Panc1 (cell line): ENCODE measurements at regions not wholly inside any gene's neighbourhood (a gene's known extent, or its start where the extent isn't known, plus 50 kb on each side); places are given as distances from the start of the nearest gene placed in this dataset.

Experiments used
- ATAC-seq: fragments of 200-7000 bp; cut with Tn5 transposase; 2 replicates; pipeline ENCODE4 v1.9.1; 2020; ENCODE audit warnings: mild to moderate bottlenecking, moderate library complexity
- BruUV-seq: library from RNA; stranded (reverse); fragments of 400-500 nt; replicated peaks from 2 replicates; lab custom pipeline; 2021; lab: Mats Ljungman, UMichigan
- CTCF ChIA-PET: fragments of 300-600 bp; sonication (Branson Sonifier 250); formaldehyde crosslinking; loops from one replicate; lab custom pipeline; 2022; ENCODE audit warnings: antibody characterized with exemption; lab: Charles Lee
- POLR2A ChIA-PET: fragments of 300-600 bp; sonication (Branson Sonifier 250); formaldehyde crosslinking; loops from one replicate; lab custom pipeline; 2022; ENCODE audit warnings: antibody characterized with exemption; lab: Charles Lee
- DNase-seq: peaks from one replicate; pipeline ENCODE4 v3.0.0-alpha.2; 2010; ENCODE audit warnings: low read depth, low spot score
- H3K27ac ChIP-seq: 2 replicates; pipeline ENCODE4 v1.5.1; 2011; ENCODE audit warnings: mild to moderate bottlenecking, low read length, inconsistent platforms
- H3K27me3 ChIP-seq: fragments of 200-500 bp; sonication (Bioruptor generic); 2 replicates; pipeline ENCODE4 v1.6.0; 2014; ENCODE audit warnings: low read length, inconsistent platforms; ENCODE audit not compliant: control insufficient read depth, insufficient read depth
- H3K36me3 ChIP-seq: fragments of 200-500 bp; sonication (Bioruptor generic); 2 replicates; pipeline ENCODE4 v1.5.1; 2014; ENCODE audit warnings: inconsistent platforms, mild to moderate bottlenecking, low read length, moderate library complexity; ENCODE audit not compliant: control insufficient read depth, insufficient read depth
- H3K4me1 ChIP-seq: 2 replicates; pipeline ENCODE4 v1.5.1; 2011; ENCODE audit warnings: inconsistent platforms, mild to moderate bottlenecking, low read length, moderate library complexity; ENCODE audit not compliant: control insufficient read depth, insufficient read depth
- H3K4me3 ChIP-seq, 2 experiments: 2 replicates each; pipeline ENCODE4 v1.5.1; 2011 to 2012; ENCODE audit warnings: low read depth in 2 of 2, low read length in 2 of 2, mild to moderate bottlenecking in 2 of 2, inconsistent platforms in 1 of 2, moderate library complexity in 1 of 2
- H3K9me3 ChIP-seq: fragments of 200-500 bp; sonication (Bioruptor generic); 2 replicates; pipeline ENCODE4 v1.5.1; 2014; ENCODE audit warnings: low read depth, mild to moderate bottlenecking, inconsistent platforms, low read length, moderate library complexity; ENCODE audit not compliant: control insufficient read depth, insufficient read depth
- CTCF ChIP-seq: fragments of 450-650 bp; IDR thresholded peaks from 2 replicates; pipeline ENCODE4 v1.5.1; 2017; ENCODE audit warnings: mild to moderate bottlenecking
- POLR2AphosphoS5 ChIP-seq: IDR thresholded peaks from 2 replicates; pipeline ENCODE4 v1.6.1; 2012; ENCODE audit warnings: mild to moderate bottlenecking, low read depth, low read length, moderate library complexity
- REST ChIP-seq, 2 experiments: IDR thresholded peaks; 2 replicates each; pipeline ENCODE4 v1.6.1; 2011 to 2012; ENCODE audit warnings: low read depth in 2 of 2, control low read depth in 1 of 2, low read length in 1 of 2, mild to moderate bottlenecking in 1 of 2, moderate library complexity in 1 of 2; ENCODE audit not compliant: insufficient read depth in 1 of 2
- SIN3A ChIP-seq: IDR thresholded peaks from 2 replicates; pipeline ENCODE4 v1.6.1; 2012; ENCODE audit warnings: low read depth, mild to moderate bottlenecking, low read length, moderate library complexity, borderline replicate concordance; ENCODE audit not compliant: insufficient read depth
- TCF7L2 ChIP-seq: IDR thresholded peaks from 2 replicates; pipeline ENCODE4 v1.6.1; 2011; ENCODE audit warnings: mild to moderate bottlenecking, low read depth, low read length, inconsistent platforms
- in situ Hi-C: cut with HindIII; loops from 2 replicates; pipeline ENCODE4 v1.10.0; 2016; ENCODE audit warnings: low sequenced_read_pairs, low pct_unique_long_range_greater_than_20kb
- intact Hi-C: fragments of 100-400 bp; cut with micrococcal nuclease; formaldehyde crosslinking; loops from one replicate; pipeline ENCODE4 v1.10.0; 2022; ENCODE audit not compliant: unreplicated experiment

DNA sequence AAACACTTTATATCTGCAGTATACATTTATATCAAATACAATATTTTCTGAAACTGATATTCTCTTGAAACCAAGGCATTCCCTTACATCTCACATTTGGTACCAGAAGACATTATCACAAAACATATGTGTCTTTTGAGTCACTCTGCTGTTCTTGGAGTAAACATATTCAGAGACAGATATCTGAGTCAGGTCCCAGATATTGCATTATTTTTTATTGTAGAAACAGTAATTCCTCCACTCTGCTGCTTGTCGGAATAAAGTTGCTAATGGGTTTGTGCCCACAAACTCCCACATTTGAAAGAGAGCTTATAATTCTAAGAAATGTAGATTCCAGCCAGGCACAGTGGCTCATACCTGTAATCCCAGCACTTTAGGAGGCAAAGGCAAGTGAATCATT is 261.1 kb upstream of the DAPK1 start:
- Histone ChIP-seq H3K9me3 (no peaks in the 10 kb centered on the region), H3K36me3 (no peaks in the 10 kb centered on the region), H3K27ac (no peak overlapping the region), H3K4me1 (no peaks in the 10 kb centered on the region), H3K4me3 (no peak overlapping the region), H3K27me3 (no peaks in the 10 kb centered on the region)
- in situ Hi-C loops = no loop called here
- POLR2A ChIA-PET = no interaction called here
- CTCF ChIA-PET = no interaction called here
- intact Hi-C loops = no loop called here
- no peak for DNase-seq
- BruUV-seq = no TSS peak
- no peak for TF ChIP-seq SIN3A
- TF ChIP-seq CTCF = no peak
- no peak for TF ChIP-seq POLR2AphosphoS5
- TF ChIP-seq REST (IDR thresholded peaks at IDR 0.05; ENCODE audit: insufficient read depth in 1 of 2, low read depth in 2 of 2, low read length in 1 of 2) = no peak
- no peak for TF ChIP-seq TCF7L2
- ATAC-seq = no peak

- CTCF ChIA-PET = no interaction called here
- H3K9me3 ChIP-seq = no peaks in the 10 kb centered on the region
- TF ChIP-seq SIN3A = no peak
- TF ChIP-seq TCF7L2 = no peak
- TF ChIP-seq CTCF = no peak
- TF ChIP-seq POLR2AphosphoS5 = no peak
- no peak for TF ChIP-seq REST (IDR thresholded peaks at IDR 0.05; ENCODE audit: insufficient read depth in 1 of 2, low read depth in 2 of 2, low read length in 1 of 2)
- ATAC-seq (no peak), DNase-seq (no peak)
- in situ Hi-C loops (no loop called here), intact Hi-C loops (no loop called here)
- no peaks in the 10 kb centered on the region for H3K36me3 ChIP-seq
- H3K4me1 ChIP-seq = no peaks in the 10 kb centered on the region
- BruUV-seq = no TSS peak
- H3K4me3 ChIP-seq = no peak overlapping the region
- no peaks in the 10 kb centered on the region for H3K27me3 ChIP-seq
- no peak overlapping the region for H3K27ac ChIP-seq
- POLR2A ChIA-PET = no interaction called here
Observed at GRCh38 chr9:87237336-87237735, 260.3 kb upstream of the DAPK1 start.
